GM12865 (cell line): ENCODE measurements at regions not wholly inside any gene's neighbourhood (a gene's known extent, or its start where the extent isn't known, plus 50 kb on each side); places are given as distances from the start of the nearest gene placed in this dataset.

Experiments used
- DNase-seq: peaks from one replicate; pipeline ENCODE4 v3.0.0; 2010; ENCODE audit warnings: low read depth
- H3K4me3 ChIP-seq: 2 replicates; pipeline ENCODE4 v1.5.1; 2011; ENCODE audit warnings: mild to moderate bottlenecking, low read depth, low read length, control low read depth
- TF ChIP-seq, protein P1 (sequence below): IDR thresholded peaks from 2 replicates; pipeline ENCODE4 v1.5.1; 2011; ENCODE audit warnings: low read length, control low read depth, low read depth, inconsistent platforms; ENCODE audit not compliant: insufficient read depth; ENCODE audit errors: missing control alignments

DNA sequence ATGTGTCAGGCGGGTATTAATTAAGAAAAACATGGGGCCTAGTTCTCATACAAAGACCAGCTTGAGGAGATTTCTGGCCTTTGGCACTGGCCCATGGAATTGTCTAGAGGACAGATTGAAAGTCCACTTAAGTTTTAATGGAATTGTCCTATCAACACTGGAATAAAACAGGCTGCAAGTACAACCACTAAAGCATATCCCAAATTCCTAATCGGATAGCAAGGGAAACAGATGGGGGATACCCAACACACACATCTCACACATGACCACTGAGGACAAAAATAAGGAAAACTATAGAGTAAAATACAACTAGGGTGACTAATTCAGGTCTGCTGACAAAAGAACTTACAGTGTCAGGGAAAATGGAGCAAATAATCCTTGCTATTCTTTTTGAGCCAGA is 167.8 kb downstream of the GASK1B start:
- no peak for DNase-seq
- H3K4me3 ChIP-seq, result no peak overlapping the region
- TF ChIP-seq, protein P1, sequence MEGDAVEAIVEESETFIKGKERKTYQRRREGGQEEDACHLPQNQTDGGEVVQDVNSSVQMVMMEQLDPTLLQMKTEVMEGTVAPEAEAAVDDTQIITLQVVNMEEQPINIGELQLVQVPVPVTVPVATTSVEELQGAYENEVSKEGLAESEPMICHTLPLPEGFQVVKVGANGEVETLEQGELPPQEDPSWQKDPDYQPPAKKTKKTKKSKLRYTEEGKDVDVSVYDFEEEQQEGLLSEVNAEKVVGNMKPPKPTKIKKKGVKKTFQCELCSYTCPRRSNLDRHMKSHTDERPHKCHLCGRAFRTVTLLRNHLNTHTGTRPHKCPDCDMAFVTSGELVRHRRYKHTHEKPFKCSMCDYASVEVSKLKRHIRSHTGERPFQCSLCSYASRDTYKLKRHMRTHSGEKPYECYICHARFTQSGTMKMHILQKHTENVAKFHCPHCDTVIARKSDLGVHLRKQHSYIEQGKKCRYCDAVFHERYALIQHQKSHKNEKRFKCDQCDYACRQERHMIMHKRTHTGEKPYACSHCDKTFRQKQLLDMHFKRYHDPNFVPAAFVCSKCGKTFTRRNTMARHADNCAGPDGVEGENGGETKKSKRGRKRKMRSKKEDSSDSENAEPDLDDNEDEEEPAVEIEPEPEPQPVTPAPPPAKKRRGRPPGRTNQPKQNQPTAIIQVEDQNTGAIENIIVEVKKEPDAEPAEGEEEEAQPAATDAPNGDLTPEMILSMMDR, result no peak

DNA sequence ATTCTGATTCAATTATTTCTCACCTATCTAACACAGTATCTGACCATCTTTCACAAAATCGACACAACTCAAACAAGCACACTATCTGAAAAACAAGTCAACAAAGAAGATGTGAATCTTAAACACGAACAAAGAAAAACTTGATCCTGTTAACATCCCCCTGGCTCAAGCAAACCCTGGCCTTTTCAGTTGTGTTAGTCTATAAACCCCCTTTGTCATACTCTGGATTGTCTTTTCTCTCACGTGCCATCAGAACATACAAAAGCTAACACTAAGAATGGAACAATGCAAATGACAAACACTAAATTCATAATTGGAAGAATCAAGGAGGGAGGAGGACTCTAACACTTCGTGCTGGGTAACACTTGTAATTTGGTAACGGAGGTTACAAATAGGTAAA is 168.7 kb downstream of the GASK1B start:
- no peak overlapping the region for H3K4me3 ChIP-seq
- DNase-seq, result no peak
- TF ChIP-seq, protein P1, result no peak

DNA sequence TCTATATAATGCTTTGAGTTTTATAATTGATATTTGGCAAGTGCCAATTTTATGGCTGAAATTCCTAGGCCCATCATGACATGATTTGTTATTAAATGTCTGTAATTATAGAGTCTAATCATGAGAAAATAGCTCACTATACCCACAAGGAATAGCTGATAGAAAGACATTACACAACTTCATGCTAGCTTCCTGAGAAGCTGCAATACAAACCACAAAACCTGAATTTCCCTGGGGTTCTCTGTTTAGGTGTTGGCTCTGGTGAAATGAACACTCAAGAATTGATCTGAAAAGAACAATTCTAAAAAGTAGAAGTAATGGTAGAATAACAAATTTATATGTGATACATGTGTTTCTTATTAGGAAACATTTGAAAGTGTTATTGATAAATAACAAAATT is 169.6 kb downstream of the GASK1B start:
- H3K4me3 ChIP-seq, result no peak overlapping the region
- no peak for DNase-seq
- TF ChIP-seq, protein P1, result no peak

DNA sequence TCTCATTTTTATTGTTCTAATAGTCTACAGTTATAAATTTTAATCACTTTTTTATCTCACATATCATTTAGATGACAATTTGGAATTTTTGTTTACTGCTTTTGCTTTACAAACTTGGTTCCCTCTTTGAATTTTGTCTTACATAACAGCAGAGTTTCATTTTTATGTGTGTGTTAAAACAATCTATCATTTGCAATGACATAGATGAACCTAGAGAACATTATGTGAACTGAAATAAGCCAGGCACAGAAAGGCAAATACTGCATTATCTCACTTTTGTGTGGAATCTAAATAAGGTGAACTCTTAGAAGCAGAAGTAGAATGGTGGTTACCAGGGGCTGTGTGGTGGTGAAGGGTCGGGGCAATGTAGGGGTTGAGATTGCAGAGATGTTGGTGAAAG is 170.7 kb downstream of the GASK1B start:
- no peak overlapping the region for H3K4me3 ChIP-seq
- TF ChIP-seq, protein P1, result no peak
- no peak for DNase-seq

DNA sequence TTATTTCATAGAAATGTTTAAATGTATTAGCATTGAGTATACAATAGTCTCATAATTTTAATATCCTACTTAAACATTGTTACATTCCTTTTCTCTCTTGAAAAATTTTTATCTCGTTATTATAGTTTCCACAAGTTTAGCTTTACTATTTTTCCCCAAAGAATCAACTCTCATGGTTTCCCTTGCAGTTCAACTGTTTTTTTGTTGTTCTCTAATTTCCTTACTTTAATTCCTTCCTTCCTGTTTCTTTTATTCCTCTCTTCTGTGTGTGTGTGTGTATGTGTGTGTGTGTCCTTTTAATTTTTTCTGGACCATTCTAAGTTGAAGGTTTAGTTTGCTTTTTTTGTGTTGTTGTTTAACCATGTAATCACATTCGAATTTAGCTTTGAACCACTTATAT is 171.1 kb downstream of the GASK1B start:
- no peak overlapping the region for H3K4me3 ChIP-seq
- DNase-seq, result no peak
- TF ChIP-seq, protein P1, result no peak

DNA sequence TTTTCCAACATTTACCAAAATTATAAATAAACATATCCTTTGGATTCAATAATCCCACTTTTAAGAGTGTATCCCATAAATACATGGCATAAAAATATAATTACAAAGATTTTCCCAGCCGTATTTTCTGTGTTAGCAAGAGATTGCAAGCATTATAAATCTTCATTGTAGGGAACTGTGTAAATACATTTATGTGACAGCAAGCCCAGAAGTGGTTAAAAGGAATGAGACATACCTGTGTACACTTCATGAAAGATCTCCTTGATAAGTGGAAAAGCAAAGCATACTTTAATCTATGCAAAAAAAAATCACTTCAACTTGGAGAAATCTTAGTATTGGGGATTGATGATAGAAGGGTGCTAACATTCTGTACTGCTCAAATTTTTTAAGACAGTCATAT is 173.1 kb downstream of the GASK1B start:
- TF ChIP-seq, protein P1, result no peak
- no peak for DNase-seq
- H3K4me3 ChIP-seq, result no peak overlapping the region

DNA sequence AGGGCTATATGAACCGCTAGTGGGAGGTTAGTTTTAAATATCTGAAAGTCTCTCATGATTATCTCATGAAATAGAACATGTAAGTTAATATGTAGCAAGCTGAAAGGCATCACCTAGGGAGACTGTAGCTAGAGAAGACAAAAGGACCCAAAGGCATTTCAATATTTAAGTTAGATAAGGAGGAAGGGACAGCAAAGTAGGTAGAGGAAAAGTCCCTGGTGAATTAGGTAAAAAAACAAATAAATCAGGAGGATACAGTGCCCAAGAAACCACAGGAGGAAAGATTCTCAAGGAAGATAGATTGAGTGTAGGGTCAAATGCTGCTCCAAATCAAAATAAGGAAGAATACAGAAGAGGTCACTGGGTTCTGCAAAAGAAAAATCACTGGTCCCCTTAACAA is 175.5 kb downstream of the GASK1B start:
- H3K4me3 ChIP-seq, result no peak overlapping the region
- DNase-seq, result no peak
- TF ChIP-seq, protein P1, result no peak
